B cell (primary cell): ENCODE measurements at regions not wholly inside any gene's neighbourhood (a gene's known extent, or its start where the extent isn't known, plus 50 kb on each side); places are given as distances from the start of the nearest gene placed in this dataset.
"Not testable (repeated sequence)": the region's sequence is repeated elsewhere in the genome, so short reads cannot be mapped to it uniquely, and the experiment has no call there.

Experiments
- ATAC-seq: fragments of 200-7000 bp; cut with Tn5 transposase; one replicate; pipeline ENCODE4 v1.10.0; 2021; ENCODE audit warnings: low read depth, mild to moderate bottlenecking, moderate number of reproducible peaks, moderate library complexity
- CTCF ChIA-PET: fragments of 350-600 bp; sonication (Branson Sonifier 250); formaldehyde crosslinking; loops from one replicate; lab custom pipeline; 2021; ENCODE audit warnings: antibody characterized with exemption, inconsistent platforms; lab: Charles Lee
- POLR2A ChIA-PET: fragments of 350-600 bp; sonication (Branson Sonifier 250); formaldehyde crosslinking; loops from one replicate; lab custom pipeline; 2021; ENCODE audit warnings: antibody characterized with exemption; lab: Charles Lee
- DNase-seq: peaks from one replicate; pipeline ENCODE4 v3.0.0; 2013
- H2AFZ ChIP-seq: 2 replicates; pipeline ENCODE4 v1.6.1; 2012; ENCODE audit warnings: mild to moderate bottlenecking, low read depth, low read length; ENCODE audit not compliant: insufficient read depth, poor library complexity, severe bottlenecking
- H3K27ac ChIP-seq, 2 donors: 1 replicate in 1 of 2; 2 replicates in 1 of 2; pipeline ENCODE4 v1.5.1; 2012 to 2013; ENCODE audit warnings: low read length in 2 of 2, mild to moderate bottlenecking in 2 of 2, moderate library complexity in 1 of 2
- H3K27me3 ChIP-seq, 4 experiments: fragments of 200-600 bp in 1 of 4; sonication (generic) in 1 of 4; replicated peaks in 1 of 4; 1 replicate in 2 of 4; 2 replicates in 2 of 4; pipeline versions ENCODE4 v1.6.1 to v1.7.0; 2013 to 2016; ENCODE audit warnings: low read length in 3 of 4, mild to moderate bottlenecking in 2 of 4, mixed read lengths in 1 of 4, moderate library complexity in 1 of 4; ENCODE audit not compliant: insufficient read depth in 4 of 4, control insufficient read depth in 3 of 4; ENCODE audit errors: control extremely low read depth in 1 of 4
- H3K36me3 ChIP-seq, 2 experiments: replicated peaks in 1 of 2; 1 replicate in 1 of 2; 2 replicates in 1 of 2; pipeline versions ENCODE4 v1.6.1 to v1.7.1; 2013; ENCODE audit warnings: low read length in 1 of 2; ENCODE audit not compliant: insufficient read depth in 2 of 2, control insufficient read depth in 1 of 2; ENCODE audit errors: control extremely low read depth in 1 of 2, extremely low read depth in 1 of 2
- H3K4me1 ChIP-seq, 2 donors: fragments of 200-600 bp in 1 of 2; sonication (generic) in 1 of 2; 1 replicate in 1 of 2; 2 replicates in 1 of 2; pipeline versions ENCODE4 v1.5.1 to v1.6.1; 2013 to 2017; ENCODE audit warnings: low read length in 2 of 2; ENCODE audit not compliant: control insufficient read depth in 2 of 2, insufficient read depth in 2 of 2
- H3K4me2 ChIP-seq: replicated peaks from 2 replicates; pipeline ENCODE3; 2012; ENCODE audit warnings: mild to moderate bottlenecking, low read depth, low read length; ENCODE audit not compliant: poor library complexity, severe bottlenecking
- H3K4me3 ChIP-seq, 5 experiments: fragments of 200-600 bp in 1 of 5; sonication (generic) in 1 of 5; 1 replicate in 3 of 5; 2 replicates in 2 of 5; pipeline versions ENCODE4 v1.5.1 to v1.7.0; 2011 to 2016; ENCODE audit warnings: low read length in 4 of 5, mild to moderate bottlenecking in 4 of 5, low read depth in 2 of 5, control low read depth in 1 of 5, moderate library complexity in 1 of 5; ENCODE audit not compliant: insufficient read depth in 1 of 5; ENCODE audit errors: control extremely low read depth in 1 of 5, extremely low read depth in 1 of 5
- H3K79me2 ChIP-seq: fragments of 200-600 bp; sonication (generic); one replicate; pipeline ENCODE4 v1.6.0; 2016; ENCODE audit warnings: low read length; ENCODE audit not compliant: control insufficient read depth, insufficient read depth
- H3K9ac ChIP-seq: fragments of 200-600 bp; sonication (generic); 2 replicates; pipeline ENCODE4 v1.6.1; 2017; ENCODE audit warnings: mild to moderate bottlenecking, low read length, moderate library complexity
- H3K9me3 ChIP-seq, 3 donors: one replicate each; pipeline versions ENCODE4 v1.6.1 to v1.7.1; 2013; ENCODE audit warnings: low read length in 2 of 3; ENCODE audit not compliant: control insufficient read depth in 2 of 3, insufficient read depth in 1 of 3; ENCODE audit errors: control extremely low read depth in 1 of 3
- H4K20me1 ChIP-seq: 2 replicates; pipeline ENCODE4 v1.6.0; 2012; ENCODE audit warnings: mild to moderate bottlenecking, low read length; ENCODE audit not compliant: insufficient read depth, control insufficient read depth, poor library complexity, severe bottlenecking
- H3K27ac Mint-ChIP-seq: one replicate; pipeline ENCODE4 v1.8.0; 2021; ENCODE audit warnings: mixed read lengths
- H3K27me3 Mint-ChIP-seq: one replicate; pipeline ENCODE4 v1.8.0; 2021; ENCODE audit warnings: mixed read lengths
- H3K4me1 Mint-ChIP-seq: one replicate; pipeline ENCODE4 v1.8.0; 2021; ENCODE audit warnings: mixed read lengths
- H3K4me3 Mint-ChIP-seq: one replicate; pipeline ENCODE4 v1.8.0; 2021; ENCODE audit warnings: mixed read lengths
- H3K9me3 Mint-ChIP-seq: one replicate; pipeline ENCODE4 v1.8.0; 2022; ENCODE audit warnings: mixed read lengths; ENCODE audit not compliant: insufficient read depth
- EZH2 ChIP-seq: IDR thresholded peaks from 2 replicates; pipeline ENCODE4 v1.6.1; 2012; ENCODE audit warnings: borderline replicate concordance, low read depth, mild to moderate bottlenecking, moderate library complexity, low read length; ENCODE audit not compliant: insufficient read depth, poor library complexity, severe bottlenecking
- WGBS: methylation state at CpG from one replicate; pipeline ENCODE4 v1.1.5; 2013; ENCODE audit warnings: missing lambda C conversion rate; ENCODE audit not compliant: insufficient coverage; 5-methylcytosine and 5-hydroxymethylcytosine counted together
- intact Hi-C: fragments of 100-400 bp; cut with micrococcal nuclease; formaldehyde crosslinking; loops from one replicate; pipeline ENCODE4 v1.10.0; 2022
- TF ChIP-seq, protein P1 (sequence below): fragments of 200-600 bp; IDR thresholded peaks from one replicate; pipeline ENCODE4 v1.8.0; 2022; ENCODE audit warnings: antibody characterized with exemption, mild to moderate bottlenecking

DNA sequence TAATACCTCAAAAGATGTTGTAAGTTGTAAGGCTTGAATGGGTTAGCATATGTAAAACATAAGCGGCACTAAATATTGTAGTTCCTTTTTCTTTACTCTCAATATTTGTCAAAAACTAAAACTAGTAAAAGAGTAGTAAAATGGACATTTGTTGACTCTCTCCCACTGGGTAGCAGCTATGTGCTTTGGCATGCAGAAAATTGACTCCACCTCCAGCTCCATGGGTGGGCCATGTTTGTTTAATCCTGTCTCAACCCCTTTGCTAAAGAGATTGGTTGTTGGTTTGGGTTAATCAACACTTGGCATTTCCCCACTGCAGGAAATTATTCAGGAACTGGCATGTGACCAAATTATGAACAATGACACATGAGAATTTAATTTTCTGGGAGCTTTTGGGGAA is 114.8 kb downstream of the EOMES start:
- H3K27me3 ChIP-seq, result no peaks in the 10 kb centered on the region
- peaks cover 0 to 33% of the 10 kb centered on the region in 2 donors for H3K4me1 ChIP-seq
- ATAC-seq (peak; percentile 14), DNase-seq (no peak)
- H4K20me1 ChIP-seq, result no peaks in the 10 kb centered on the region
- no peaks in the 10 kb centered on the region for H3K79me2 ChIP-seq
- ChIA-PET POLR2A (no interaction called here), CTCF (interaction anchor here (0.6 kb wide), 1 partner anchor 30 kb away, joined by 3 read pairs; no protein-coding TSS in a partner anchor)
- H3K4me3 ChIP-seq, result no peak overlapping the region
- no peak overlapping the region for H3K27ac ChIP-seq
- intact Hi-C loops, result no loop called here
- no peaks in the 10 kb centered on the region for H3K36me3 ChIP-seq
- no peaks in the 10 kb centered on the region for H3K27me3 Mint-ChIP-seq
- H3K4me1 Mint-ChIP-seq, result peaks cover 31% of the 10 kb centered on the region
- TF ChIP-seq, protein P1, sequence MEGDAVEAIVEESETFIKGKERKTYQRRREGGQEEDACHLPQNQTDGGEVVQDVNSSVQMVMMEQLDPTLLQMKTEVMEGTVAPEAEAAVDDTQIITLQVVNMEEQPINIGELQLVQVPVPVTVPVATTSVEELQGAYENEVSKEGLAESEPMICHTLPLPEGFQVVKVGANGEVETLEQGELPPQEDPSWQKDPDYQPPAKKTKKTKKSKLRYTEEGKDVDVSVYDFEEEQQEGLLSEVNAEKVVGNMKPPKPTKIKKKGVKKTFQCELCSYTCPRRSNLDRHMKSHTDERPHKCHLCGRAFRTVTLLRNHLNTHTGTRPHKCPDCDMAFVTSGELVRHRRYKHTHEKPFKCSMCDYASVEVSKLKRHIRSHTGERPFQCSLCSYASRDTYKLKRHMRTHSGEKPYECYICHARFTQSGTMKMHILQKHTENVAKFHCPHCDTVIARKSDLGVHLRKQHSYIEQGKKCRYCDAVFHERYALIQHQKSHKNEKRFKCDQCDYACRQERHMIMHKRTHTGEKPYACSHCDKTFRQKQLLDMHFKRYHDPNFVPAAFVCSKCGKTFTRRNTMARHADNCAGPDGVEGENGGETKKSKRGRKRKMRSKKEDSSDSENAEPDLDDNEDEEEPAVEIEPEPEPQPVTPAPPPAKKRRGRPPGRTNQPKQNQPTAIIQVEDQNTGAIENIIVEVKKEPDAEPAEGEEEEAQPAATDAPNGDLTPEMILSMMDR, result no peak
- WGBS, result no CpG with 5 or more reads among the region's 1 CpG
- H3K4me2 ChIP-seq, result peak overlapping the region; percentile 4
- H2AFZ ChIP-seq, result no peak overlapping the region
- H3K27ac Mint-ChIP-seq, result peak overlapping the region; percentile 70
- H3K9me3 ChIP-seq, result no peaks in the 10 kb centered on the region
- no peaks in the 10 kb centered on the region for H3K9me3 Mint-ChIP-seq
- H3K4me3 Mint-ChIP-seq, result peak overlapping the region; percentile 17
- H3K9ac ChIP-seq, result no peak overlapping the region

DNA sequence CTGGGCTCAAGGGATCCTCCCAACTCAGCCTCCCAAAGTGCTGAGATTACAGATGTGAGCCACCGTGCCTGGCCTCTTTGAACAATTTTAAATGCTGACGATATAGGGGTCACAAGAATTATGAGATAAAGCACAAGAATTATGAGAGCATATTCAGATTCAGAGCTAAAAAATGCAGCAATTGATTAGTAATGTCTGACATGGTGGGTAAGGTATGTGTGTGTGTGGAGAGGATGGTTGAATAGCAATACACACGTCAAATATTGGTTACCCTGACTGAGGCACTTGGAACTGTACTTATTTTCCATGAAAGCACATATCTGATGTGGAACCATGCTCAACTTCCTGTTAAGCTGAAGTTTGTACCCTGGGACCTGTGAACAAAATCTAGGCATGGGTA is 115.6 kb downstream of the EOMES start:
- Histone ChIP-seq H3K27me3 (no peaks in the 10 kb centered on the region), H3K4me1 (peaks cover 0 to 29% of the 10 kb centered on the region in 2 donors), H3K4me2 (no peak overlapping the region), H4K20me1 (no peaks in the 10 kb centered on the region), H3K36me3 (no peaks in the 10 kb centered on the region), H3K4me3 (no peak overlapping the region), H3K9me3 (no peaks in the 10 kb centered on the region), H3K9ac (no peak overlapping the region), H3K27ac (no peak overlapping the region), H2AFZ (no peak overlapping the region), H3K79me2 (no peaks in the 10 kb centered on the region)
- no peak for TF ChIP-seq EZH2
- TF ChIP-seq, protein P1, result no peak
- H3K27ac Mint-ChIP-seq, result peak overlapping the region; percentile 5
- CTCF ChIA-PET, result no interaction called here
- H3K27me3 Mint-ChIP-seq, result no peaks in the 10 kb centered on the region
- WGBS, result 86% methylated on average over 3 of the region's 3 CpGs
- intact Hi-C loops, result no loop called here
- H3K4me3 Mint-ChIP-seq, result no peak overlapping the region
- H3K9me3 Mint-ChIP-seq, result no peaks in the 10 kb centered on the region
- DNase-seq (no peak), ATAC-seq (no peak)
- peaks cover 27% of the 10 kb centered on the region for H3K4me1 Mint-ChIP-seq
- POLR2A ChIA-PET, result no interaction called here

DNA sequence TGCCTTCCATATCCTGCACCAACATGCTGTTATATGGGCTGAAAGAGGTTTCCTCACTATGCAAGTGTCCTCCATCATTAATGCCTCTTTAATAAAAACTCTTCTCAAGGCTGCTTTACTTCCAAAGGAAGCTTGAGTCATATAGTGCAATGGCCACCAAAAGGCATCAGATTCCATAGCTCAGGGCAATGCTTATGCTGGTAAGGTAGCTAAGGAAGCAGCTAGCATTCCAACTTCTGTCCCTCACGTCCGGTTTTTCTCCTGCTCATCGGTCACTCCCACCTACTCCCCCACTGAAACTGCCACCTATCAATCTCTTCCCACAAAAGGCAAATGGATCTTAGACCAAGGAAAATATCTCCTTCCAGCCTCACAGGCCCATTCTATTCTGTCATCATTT is 117.1 kb upstream of the SLC4A7 start:
- H3K4me3 ChIP-seq, ATAC-seq: not testable (repeated sequence)
- WGBS, result 95% methylated on average over 3 of the region's 3 CpGs

More for the DNA sequence above, 117.1 kb upstream of the SLC4A7 start:
- H3K36me3 ChIP-seq, H3K4me3 Mint-ChIP-seq, H3K27ac ChIP-seq, H2AFZ ChIP-seq, CTCF ChIA-PET, H3K9ac ChIP-seq, POLR2A ChIA-PET, H3K9me3 Mint-ChIP-seq, intact Hi-C loops, H3K27me3 ChIP-seq, H3K79me2 ChIP-seq, H4K20me1 ChIP-seq, H3K27ac Mint-ChIP-seq, DNase-seq, H3K4me2 ChIP-seq, H3K27me3 Mint-ChIP-seq, H3K4me1 ChIP-seq, H3K4me1 Mint-ChIP-seq, H3K9me3 ChIP-seq: not testable (repeated sequence)
